Stimulated activated CD4-positive, alpha-beta T cell treated with anti-CD3 and anti-CD28 coated beads, Interleukin-12 subunit alpha, Interleukin-12 subunit beta, amount 100 ng/mL, for 48 hours (primary cell): ENCODE measurements at regions not wholly inside any gene's neighbourhood (a gene's known extent, or its start where the extent isn't known, plus 50 kb on each side); places are given as distances from the start of the nearest gene placed in this dataset.
"Not testable (repeated sequence)": the region's sequence is repeated elsewhere in the genome, so short reads cannot be mapped to it uniquely, and the experiment has no call there.

ENCODE experiments used
- DNase-seq, 3 donors: peaks; one replicate each; pipeline ENCODE4 v3.0.0-alpha.2; 2020; ENCODE audit warnings: low read depth in 2 of 3, low spot score in 1 of 3

DNA sequence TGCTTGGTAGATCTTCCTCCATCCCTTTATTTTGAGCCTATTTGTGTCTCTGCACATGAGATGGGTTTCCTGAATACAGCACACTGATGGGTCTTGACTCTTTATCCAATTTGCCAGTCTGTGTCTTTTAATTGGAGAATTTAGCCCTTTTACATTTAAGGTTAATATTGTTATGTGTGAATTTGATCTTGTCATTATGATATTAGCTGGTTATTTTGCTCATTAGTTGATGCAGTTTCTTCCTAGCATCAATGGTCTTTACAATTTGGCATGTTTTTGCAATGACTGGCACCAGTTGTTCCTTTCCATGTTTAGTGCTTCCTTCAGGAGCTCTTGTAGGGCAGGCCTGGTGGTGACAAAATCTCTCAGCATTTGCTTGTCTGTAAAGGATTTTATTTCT lies 72.4 kb downstream of the HNRNPD start:
- not testable (repeated sequence) for DNase-seq

DNA sequence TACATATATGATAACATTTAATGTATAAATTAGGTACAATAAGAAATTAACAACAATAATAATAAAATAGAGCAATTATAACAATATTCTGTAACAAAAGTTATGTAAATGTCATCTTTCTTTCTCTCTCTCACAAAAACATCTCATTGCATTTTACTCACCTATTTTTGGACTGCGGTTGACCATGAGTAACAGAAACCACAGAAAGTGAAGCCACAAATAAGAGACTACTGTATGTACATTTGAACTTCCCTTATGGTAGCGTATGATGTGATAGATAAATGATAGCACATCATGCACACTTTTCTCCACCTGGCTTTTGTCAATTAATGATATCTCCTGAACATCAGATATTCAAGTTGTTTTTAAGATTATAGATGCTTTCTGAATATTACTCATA lies 80.5 kb downstream of the HNRNPD start:
- DNase-seq, result no peak

DNA sequence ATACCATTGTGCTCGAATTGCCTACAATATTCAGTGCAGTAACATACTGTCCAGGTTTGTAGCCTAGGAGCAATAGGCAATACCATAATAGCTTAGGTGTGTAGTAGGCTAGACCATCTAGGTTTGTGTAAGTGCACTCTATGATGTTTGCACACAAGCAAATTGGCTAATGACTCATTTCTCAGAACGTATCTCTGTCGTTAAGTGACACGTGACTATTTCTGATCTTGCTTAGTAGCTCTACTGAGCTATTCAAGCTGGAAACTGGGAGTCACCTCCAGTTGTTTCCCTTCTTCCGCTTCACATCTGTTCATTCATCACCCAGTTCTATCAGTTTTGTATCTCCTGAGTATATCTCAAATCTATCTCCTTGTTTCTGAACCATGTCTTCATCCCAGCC lies 86.1 kb downstream of the HNRNPD start:
- no peak for DNase-seq

DNA sequence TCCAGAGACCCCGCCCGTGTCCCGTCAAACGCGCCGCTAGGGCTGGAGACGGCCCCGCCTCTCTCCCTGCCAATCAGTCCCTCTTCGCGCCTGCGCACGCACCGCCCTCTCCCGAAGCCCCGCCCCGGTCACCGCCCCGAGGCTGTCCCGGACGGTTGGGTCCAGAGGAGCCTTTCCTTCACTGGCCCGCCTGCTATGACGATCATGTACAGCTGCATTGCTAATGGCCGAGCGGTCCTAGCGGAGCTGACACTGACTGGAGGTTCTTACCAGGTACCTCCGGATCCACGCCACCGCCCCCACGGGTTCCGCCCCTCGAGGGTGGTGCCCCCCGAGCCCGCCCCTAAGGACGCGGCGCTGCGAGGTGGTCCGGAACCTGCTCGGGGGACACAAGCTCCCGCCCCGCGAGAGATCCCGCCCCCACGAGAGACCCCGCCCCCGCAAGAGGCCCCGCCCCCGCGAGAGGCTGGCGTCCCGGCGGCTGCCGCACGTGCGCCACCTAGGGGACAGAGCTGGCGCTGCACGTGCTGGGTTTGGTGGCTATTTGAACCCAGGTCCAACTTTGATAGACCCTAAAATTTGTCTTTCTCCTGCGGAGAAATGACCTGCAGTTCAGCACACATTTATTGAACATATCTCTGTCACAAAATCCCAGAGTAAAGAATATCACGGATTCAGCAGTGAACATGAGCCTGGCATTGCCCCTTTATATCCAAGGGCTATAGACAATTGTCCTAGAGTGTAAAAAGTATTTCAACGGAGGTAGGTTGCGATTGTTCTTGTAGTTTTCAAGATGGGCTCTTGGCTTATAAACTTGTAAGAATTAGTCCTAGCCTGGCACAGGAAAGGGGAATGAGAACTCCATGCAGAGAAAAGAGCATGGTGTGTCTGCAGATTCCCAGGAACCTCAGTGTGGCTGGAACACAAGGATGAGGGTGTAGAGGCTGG lies 88.7 kb downstream of the HNRNPD start:
- DNase-seq, result peak; percentile 99

DNA sequence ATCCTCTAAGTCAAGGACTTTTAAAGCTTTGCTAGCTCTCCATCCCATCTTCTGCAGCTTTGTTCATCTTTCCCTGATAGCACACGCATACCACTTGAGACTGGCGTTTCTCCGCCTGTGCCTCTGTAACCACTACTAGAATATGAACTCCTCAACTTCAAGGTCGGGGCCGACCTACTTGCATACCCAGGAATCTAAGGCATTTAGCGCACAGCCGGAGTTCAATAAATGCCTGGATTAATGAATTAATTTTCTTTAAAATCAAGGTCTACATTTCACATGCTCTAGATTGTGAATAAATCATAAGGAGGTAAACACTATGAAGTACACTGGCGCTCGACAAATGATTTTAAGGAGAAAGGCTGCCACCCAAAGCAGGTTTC lies 89.3 kb downstream of the HNRNPD start:
- no peak for DNase-seq

DNA sequence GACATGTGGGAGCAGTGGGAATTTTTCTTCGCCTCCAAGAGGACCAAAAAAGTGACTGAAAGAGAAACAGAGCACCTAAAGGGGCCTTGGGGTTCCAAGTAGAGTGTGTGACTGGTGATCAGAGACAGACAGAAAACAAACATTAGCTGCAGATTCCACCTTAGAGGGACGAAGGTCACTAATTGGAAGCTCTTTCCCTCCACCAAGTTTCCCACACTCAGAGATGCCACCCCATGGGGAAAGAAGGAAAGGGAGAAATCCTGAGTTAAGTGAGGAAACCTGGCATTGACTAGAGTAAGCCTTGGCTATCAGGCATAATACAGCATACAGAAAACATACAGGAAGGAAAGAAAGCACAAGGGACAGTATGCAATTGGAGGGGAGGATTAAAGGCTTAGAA lies 90.9 kb downstream of the HNRNPD start:
- no peak for DNase-seq

DNA sequence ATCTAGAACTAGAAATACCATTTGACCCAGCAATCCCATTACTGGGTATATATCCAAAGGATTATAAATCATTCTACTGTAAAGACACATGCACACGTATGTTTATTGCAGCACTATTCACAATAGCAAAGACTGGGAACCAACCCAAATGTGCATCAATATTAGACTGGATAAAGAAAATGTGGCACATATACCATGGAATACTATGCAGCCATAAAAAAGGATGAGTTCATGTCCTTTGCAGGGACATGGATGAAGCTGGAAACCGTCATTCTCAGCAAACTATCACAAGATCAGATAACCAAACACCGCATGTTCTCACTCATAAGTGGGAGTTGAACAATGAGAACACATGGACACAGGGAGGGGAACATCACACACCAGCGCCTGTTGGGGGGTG lies 94.2 kb downstream of the HNRNPD start:
- not testable (repeated sequence) for DNase-seq

DNA sequence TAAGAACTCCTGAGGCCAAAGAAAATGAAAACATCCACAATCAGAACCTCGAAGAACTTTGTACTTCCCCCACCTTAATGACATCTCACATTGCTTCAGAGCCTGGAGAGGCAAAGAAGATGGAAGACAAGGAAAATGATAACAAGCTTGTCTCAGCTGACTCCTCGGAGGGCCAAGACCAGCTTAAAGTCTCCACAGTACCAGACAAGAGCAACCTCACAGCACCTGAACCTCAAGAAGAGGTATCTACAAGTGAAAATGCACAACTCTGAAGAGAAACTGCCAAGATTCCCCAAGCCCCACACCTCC lies 97.5 kb downstream of the HNRNPD start:
- DNase-seq, result no peak

DNA sequence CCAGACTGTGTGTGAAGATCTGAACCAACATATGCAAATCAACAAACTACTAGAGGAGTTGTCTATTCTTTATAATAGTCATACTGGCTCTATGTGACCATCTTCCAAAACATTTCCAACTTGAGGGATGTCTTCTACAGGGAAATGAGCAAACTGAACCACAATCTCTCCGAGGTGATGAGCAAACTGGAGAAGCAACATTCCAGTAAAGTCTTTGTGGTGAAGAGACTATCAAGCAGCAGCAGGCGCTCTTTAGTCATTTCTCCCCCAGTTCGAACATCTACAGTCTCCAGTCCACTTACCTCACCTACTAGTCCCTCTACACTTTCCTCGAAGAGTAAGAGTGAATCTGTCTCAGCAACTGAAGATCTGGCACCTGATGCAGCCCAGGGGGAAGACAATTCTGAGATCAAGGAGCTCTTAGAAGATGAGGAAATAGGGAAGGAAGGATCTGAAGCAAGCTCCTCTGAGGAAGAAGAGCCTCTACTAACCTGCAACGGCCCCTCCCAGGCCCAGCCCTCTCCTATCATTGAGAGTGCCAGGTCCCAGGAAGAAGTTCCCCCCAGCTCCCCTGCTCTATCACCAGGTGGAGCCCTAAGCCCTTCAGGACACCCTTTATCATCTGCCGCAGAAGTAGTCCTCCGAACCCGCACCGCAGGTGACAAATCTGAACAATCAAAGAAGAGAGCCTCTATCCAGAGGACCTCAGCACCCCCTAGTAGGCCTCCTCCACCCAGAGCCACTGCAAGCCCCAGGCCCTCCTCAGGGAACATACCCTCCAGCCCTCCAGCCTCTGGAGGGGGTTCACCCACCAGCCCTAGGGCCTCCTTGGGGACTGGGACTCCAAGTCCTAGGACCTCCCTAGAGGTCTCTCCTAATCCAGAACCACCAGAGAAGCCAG lies 98.1 kb downstream of the HNRNPD start:
- DNase-seq, result no peak

DNA sequence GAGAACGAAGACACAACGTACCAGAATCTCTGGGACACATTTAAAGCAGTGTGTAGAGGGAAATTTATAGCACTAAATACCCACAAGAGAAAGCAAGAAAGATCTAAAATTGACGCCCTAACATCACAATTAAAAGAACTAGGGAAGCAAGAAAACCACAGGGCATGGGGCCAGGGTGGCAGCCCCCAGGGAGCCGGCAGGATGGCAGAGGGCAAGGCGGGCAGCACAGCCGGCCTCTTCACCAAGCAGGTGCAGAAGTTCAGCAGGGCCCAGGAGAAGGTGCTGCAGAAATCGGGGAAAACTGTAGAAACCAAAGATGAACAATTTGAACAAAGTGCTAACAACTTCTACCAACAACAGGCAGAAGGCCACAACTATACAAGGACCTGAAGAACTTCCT lies 99.1 kb downstream of the HNRNPD start:
- not testable (repeated sequence) for DNase-seq

DNA sequence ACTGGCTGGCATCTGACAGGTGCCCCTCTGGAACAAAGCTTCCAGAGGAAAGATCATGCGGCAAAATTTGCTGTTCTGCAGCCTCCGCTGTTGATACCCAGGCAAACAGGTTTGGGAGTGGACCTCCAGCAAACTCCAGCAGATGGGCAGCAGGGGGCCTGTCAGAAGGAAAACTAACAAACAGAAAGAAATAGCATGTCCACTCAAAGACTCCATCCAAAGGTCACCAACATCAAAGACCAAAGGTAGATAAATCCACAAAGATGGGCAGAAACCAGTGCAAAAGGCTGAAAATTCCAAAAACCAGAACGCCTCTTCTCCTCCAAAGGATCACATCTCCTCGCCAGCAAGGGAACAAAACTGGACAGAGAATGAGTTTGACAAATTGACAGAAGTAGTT lies 101.3 kb downstream of the HNRNPD start:
- not testable (repeated sequence) for DNase-seq

DNA sequence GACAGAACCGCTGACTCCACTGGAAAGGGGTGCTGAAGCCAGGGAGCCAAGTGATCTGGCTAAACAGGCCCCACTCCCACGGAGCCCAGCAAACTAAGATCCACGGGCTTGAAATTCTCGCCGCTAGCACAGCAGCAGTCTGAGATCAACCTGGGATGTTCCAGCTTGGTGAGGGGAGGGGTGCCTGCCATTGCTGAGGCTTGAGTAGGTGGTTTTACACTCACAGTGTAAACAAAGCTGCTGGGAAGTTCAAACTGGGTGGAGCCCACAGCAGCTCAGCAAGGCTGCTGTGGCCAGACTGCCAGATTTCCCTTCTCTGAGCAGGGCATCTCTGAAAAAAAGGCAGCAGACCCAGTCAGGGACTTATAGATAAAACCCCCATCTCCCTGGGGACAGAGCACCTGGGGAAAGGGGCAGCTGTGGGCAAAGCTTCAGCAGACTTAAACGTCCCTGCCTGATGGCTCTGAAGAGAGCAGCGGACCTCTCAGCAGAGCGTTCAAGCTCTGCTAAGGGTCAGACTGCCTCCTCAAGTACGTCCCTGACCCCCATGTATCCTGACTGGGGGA lies 101.8 kb downstream of the HNRNPD start:
- not testable (repeated sequence) for DNase-seq

DNA sequence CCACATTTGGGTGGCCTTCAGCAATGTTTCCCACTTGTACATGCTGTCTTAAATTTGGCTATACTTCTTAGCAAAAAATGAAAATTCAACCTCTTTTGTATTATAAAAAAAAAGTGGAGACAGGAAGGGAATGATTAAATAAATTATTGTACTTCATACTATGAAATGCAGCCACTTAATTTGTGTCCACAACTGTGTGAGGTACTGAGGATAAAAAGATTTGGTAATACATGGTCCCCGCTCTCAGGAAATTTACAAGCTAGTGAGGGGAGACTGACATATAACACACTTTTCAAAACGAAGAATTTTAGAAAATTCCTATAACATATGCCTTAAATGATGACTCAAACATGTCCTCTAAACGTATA lies 105.0 kb downstream of the HNRNPD start:
- DNase-seq, result no peak

DNA sequence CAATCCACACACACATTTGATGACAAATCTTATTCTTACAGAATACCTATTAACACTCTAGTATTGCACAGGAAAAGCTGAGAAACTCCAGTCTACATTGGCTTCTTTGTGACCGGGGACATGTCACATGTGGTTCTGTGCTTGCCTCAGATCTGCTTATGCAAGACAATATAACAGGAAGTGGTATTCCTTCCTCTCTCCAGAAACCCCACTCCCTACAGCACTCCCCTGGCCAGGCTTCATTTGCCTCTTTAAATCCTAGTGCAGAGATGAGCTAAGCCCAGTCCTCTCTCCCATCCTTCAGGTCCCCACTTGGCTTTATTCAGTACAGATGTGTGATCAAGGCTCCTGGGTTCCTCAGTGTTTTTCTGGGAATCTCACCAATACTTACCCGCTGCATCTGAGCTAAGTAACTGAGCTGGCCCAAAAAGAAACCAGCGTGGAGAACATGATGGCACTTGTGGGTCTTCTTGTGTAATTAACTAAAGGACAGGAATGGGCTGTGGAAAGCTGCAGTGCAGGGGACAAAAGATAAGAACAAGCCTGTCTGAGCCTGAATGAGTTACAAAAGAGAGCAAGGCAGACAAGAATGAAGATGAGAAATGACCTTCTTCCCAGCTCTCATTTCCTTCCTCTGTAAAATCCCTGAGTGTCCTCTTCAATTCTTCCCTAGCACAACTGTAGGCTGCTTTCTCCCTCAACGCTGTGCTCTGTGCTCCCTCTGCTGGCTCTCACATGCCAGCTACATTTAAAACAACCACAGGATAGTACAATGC lies 105.6 kb downstream of the HNRNPD start:
- DNase-seq, result peak in 2 of 3 donors; percentile 16 to 27

DNA sequence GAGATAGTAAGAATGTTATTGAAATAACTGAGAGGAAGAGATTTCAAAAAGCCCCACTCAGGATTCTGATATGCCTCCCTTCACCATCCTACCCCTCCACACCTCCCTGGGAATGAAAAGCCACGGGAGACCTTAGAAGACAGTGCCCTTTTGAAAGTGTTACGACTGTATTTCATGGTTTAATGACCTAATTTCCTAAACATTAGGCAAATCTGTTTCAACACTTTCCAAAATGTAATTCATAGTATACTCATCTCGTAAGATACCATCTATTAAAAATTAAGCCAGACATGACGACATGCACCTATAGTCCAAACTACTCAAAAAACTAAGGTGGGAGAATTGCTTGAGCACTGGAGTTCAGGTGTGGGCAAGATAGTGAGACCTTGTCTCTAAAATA lies 106.3 kb downstream of the HNRNPD start:
- DNase-seq, result no peak

DNA sequence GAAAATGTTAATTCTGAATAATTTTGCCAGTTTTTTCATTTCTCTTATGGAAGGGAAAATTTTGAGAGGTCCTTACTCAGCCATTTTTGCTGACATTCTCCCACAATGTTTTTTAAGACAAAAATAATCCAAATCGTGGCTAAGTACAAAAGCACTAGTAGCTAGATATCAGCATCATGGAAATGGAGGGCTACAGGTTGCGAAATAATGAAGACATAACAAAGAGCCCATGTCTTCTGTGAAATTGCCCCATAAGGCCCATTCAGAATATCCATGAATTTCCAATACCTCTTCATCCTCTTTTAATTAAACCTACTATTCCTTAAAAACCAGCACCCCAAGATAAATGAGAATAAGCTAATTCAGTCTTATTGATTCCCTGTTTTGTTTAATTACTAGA lies 107.4 kb downstream of the HNRNPD start:
- DNase-seq, result no peak

DNA sequence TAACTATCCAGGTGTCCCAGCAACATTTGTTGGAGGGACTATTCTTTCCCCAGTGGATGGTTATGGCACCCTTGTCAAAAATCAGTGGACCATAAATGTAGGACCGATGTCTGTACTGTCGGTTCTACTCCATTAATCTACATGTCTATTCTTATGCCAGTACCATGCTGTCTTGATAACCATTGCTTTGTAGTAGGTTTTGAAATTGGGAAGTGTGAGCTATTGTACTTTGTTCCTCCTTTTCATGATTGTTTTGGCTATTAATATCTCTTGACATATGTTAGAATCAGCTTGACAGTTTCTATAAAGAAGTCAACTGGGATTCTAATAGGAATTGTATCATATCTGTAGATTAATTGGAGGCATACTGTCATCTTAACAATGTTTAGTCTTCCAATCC lies 112.7 kb downstream of the HNRNPD start:
- DNase-seq, result no peak

DNA sequence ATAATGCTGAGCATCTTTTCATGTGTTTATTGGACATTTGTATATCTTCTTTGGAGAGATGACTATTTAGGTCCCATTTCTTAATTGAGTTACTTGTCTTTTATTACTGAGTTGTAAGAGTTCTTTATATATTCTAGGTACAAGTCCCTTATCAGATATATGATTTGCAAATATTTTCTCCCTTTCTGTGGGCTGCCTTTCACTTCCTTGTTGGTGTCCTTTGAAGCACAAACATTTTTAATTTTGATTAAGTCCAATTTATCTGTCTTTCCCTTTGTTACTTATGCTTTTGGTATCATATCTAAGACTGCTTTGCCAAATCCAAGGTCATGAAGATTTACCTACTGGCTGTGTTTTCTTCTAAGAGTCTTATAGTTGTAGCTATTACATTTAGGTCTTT lies 113.2 kb downstream of the HNRNPD start:
- no peak for DNase-seq

DNA sequence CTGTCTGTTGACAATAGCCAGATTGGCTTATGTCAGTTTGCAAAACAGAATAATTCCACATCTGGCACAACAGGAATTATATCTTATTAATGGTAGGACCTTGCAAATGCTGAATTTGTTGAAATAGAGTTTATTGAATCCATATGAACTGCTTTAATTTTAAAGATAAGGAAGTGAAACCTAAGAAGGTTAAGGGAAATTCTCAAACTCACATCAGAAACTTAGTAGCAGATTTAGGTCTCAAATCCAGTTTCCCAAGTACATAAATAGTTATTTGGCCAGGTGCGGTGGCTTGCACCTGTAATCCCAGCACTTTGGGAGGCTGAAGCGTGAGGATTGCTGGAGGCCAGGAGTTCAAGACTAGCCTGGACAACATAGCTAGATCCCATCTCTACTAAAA lies 117.1 kb downstream of the HNRNPD start:
- DNase-seq, result no peak

DNA sequence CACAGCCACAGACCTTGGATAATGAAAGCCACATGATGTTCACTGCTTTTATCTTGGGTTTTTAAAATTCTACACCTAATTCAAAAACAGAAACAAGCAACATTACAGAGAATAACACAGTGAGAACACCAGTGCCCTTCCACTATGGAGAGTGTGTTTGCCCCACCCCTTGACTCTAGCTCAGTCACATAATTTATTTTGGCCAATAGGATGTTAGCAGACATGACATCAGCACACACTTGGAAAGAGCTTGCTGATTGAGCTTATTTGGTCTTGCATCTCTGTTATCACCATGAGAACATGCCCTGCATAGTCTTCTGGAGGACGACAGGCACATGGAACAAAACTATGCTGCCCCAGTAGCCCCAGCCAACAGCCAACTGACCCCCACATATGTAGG lies 118.1 kb downstream of the HNRNPD start:
- DNase-seq, result no peak

DNA sequence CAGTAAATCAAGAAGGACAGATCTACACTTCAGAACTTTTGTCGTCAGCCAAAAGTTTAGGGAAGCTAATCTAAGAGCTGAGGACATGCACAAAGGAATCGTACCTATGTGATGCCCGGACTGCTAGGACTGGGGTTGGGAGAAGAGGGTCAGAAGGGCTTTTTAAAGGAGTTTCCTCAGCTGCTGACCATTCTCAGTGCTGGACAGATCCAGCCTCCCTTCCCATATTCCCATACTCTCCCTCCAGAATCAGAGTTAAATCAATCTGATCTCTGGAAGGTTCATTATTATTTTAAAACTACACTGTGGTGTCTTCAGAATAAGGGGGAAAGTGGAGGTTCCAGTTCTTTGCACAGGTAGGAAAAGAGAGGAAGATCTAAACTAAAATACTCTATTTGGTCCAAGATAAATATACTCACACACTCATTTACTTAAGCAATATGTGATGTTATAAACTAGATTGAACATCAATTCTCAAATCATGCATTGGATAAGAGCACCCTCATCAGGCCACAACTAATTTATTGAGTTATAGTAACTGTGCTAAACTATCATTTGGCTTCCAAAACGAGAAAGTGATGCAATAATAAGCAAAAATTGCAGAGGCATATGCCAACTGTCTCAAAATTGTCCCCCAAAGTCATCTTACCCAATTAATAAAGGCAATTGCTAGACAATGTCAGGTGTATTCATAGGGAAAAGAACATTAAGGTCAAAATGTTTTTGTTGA lies 124.7 kb downstream of the HNRNPD start:
- DNase-seq, result no peak
